GM18858 (cell line): ENCODE measurements at regions not wholly inside any gene's neighbourhood (a gene's known extent, or its start where the extent isn't known, plus 50 kb on each side); places are given as distances from the start of the nearest gene placed in this dataset.

Experiments used
- ATAC-seq: cut with Tn5 transposase; IDR thresholded peaks from one replicate; pipeline ENCODE4 v1.9.1; 2021; ENCODE audit not compliant: unreplicated experiment

DNA sequence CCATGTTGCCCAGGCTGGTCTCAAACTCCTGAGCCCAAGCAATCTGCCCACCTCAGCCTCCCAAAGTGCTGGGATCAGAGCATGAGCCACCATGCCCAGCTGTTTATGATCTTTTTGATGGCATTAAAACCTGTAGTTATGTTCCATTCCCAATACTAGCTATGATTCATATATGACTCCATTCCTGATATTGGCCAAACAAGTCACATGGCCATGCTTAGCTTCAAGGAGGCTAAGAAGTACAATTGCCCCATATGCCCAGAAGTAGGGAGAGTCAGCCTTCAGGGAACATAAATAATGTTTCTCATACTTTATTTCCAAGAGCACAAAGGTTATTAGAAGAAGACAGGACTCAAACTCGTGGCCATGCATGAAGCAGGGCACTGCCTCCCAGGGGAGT lies 132.4 kb upstream of the RAB6C start:
- ATAC-seq: no peak

DNA sequence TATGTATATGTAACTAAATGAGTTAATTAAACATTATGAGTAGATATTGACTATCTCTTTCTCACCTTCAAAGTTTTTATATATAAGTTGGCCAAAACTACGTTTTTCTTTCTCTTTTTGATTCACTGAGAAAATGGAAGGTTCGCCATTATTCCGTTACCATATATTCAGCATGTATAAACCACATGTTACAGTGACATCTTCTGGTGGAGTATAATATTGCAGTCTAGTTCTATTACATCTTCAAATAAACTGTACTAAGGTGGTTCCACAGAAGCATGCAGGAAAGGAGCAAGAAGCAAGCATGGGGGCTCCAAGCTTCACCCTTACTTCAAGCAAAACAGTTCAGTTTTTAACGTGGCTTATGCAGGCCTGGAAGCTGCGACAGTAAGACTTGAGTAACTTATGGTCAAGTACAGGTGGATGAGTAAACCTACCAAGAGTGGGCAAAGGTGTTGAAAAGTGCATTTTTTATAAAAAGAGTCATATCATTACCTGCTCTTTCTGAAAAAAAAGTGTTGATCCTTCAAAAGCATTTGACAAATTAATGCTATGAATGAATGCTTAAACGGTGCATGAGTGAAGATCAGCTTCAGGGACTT lies 129.8 kb upstream of the RAB6C start:
- peak; percentile 93 for ATAC-seq

DNA sequence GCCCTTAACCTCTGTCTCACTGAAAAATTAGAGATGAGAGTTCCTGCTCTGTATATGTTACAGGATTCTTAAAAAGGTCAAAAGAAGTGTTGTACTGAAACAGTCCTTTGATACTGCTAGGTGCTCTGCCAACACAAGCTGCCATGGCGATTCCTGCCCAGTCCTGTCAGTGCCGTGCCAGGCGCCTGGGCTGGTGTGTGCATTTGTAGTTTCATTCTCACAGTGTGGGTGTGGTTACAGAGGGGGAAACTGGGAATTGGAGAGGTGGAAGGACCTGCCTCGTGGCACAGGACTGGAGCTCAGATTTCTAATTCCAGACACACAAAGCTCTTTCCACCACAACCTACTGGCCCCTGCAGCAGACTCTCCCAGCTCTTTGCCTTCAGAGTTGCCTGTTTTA lies 122.3 kb upstream of the RAB6C start:
- ATAC-seq: no peak

DNA sequence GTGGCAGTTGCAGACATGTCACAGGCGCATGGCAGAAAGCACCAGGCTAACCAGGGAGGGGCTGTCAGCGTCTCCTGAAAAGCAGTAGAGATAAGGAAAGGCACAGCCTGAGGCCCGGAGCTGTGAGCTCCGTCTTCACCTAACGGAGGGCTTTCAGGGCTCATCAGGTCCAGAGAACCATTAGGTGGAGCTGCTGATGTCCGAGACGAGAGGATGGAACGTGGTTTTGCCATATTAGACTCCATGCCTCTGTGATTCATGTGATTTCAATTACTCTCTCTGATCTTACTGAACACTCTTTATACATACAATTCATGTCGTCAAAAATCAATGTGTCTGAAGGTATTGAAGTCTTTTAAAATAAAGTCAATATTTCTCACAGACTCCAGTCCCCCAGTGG lies 120.3 kb upstream of the RAB6C start:
- ATAC-seq: no peak

DNA sequence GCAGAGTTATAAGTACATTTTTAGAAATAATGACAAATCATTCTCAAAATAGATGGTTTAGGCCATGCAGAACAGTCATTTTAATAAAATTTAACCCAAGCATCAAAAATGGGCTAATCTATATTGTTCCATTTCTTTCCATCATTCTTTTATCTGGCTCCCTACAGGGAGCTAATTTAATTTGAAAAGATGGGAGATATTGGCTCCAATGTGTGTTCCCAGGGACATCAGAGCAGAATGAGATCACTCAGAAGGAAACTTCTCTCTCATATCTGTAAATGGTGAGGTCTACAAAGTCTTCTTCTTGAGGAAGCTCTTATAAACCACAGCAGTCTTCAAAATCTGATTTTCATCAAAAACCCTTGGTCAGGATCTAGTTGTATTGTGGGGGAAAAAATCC lies 119.4 kb upstream of the RAB6C start:
- ATAC-seq: no peak

DNA sequence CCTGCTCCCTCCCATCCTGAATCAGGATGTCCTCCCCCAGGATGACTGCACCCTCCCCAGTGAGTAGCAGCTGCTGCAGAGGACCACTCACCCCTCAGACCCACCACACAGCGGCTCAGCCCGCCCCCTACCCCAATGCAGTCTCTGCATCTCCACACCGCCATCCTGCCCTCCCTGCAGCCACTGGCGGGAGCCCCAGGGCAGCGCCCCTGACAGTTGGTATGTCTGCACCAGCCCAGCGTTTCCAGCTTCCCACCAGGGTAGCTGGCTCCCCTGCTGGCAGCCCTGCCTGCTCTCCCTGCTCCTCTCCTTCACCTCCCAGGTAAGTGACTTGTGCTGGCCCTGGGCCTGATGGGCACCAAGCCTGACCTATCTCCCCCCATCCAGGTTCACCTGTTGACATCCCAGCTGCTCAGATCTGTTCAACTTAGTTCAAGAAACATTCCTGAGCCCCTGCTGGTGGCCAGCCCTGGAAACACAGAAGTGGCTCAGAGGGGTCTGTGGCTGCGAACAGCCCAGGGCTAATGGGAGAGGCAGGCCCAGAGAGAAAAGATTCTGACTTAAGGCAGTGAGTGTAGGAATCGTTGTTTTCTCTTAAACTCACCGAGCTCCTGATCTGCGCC lies 117.7 kb upstream of the RAB6C start:
- ATAC-seq: no peak

DNA sequence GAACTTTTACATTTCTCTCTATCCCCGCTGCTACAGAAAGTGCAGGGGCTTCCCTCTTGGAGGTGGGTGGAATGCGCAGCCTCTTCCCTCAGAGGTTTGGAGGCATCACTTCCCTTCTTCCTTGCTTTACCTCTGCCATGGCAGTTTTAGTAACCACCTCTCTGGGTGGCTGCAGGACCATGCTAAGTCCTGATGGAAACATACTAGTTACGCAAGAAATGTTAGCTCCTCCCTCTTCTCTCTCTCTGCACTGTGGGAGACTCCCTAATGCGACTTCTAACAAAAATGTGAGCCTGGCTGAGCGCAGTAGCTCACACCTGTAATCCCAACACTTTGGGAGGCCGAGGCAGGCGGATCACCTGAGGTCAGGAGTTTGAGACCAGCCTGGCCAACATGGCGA lies 116.8 kb upstream of the RAB6C start:
- ATAC-seq: no peak

DNA sequence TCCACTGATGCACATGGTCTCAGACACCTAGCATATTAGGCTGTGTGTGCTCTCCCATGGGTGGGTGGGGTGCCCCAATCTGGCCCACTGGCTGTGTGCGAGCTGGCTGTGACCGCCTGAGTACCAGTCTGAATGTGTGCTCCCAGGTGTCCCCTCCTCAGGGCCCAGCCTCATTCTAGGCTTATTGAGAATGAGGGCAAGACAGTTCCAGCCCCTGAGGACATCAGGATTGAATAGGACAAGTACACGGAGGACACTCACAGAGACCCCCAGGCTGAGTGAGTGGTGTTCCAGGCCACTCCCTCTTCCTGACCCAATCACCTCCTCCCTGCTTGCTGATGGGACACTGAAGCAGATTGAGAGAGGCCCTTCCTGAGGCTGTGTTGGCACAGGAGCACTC lies 116.1 kb upstream of the RAB6C start:
- ATAC-seq: no peak

DNA sequence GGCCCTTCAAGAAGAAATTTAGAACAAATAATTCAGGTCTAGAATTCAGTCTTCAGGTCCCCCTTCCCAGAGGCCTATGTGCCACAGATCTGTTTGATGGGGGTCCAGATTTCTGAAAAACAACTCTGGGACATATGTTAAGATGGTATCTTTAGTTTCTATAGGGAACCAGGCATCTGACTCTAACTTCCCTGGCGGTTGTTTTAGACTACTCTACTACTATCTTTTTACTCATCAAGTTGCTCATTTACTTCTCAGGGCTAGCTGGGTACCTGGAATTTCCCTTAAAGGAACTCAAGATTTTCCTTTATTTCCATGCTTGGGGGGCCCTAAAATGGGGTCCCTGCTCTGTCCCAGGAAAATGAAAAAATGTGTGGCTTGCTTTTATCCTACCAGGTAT lies 114.7 kb upstream of the RAB6C start:
- ATAC-seq: no peak

DNA sequence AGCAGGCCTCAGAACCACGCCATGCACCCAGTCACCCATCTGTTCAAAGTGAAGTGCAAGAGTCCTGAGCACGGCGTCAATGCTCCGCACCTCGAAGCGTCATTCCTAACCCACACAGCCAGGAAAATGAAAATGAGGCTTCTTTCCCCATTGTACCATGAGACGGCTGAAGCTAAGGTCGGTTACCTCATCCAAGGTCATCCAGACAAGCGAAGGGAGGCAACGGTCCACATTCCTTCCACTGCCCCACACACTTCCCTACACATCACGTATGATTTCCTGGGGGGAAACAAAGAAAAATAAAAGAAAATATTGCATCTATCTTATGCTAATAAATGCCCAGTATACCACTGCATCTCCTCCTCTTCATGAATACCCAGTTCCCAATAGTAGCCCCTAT lies 113.5 kb upstream of the RAB6C start:
- no peak for ATAC-seq

DNA sequence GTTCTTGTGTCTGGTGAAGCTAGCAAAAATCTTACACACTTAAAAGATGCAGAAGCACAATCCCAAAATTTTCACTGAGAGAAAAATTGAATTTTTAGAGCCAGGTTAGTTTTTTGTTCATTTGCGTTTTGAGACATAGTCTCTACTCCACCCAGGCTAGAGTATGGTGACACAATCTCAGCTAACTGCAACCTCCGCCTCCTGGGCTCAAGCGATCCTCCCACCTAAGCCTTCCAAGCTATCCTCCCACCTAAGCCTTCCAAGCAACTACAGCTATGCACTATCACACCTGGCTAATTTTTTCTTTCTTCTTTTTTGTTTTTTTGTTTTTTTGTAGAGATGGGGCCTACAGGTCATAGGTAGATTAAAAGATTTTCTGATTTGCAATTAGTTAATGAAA lies 113.1 kb upstream of the RAB6C start:
- no peak for ATAC-seq

DNA sequence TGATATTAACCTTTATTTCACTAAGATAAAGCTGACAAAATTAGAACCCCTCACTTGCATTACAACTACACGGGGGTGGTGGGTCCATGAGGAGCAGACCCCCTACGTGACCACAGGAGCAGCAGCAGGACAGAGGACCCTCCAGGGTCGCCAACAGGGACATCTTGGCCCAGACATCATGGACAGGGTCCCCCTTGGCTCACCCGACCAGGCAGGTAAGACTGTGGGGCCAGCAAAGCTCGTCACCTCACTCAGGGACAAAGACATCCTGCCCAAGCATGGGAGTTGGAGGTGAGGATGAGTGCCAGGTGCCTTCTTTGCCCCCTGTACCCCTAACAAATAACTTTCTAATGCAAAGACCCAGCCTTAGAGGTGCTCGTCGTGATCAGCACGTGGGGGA lies 111.3 kb upstream of the RAB6C start:
- ATAC-seq: no peak

DNA sequence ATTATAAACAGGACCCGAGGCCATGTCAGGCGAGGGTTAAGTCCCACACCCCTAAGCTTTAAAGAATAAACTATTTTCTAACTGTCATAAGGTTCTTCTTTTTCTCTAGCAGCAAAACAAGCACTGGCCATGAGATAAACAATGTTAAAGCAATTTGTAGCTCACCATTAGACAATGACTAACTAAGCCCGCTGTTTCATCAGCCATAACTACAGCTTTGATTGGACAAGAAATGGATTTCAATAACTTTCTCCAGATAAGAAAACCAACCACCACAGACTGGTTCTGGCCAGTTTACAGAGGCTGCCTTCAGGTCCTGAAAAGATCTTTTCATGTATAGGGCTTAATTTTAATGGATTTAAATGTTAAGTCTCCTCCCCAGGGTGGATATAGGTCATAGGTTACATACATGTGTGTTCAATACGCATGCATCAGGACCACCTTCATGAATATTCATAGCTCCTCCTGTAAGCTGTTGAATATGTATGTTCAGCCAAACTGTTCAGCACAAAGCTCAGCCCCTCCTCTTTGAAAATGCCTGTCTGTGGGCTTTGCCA lies 108.7 kb upstream of the RAB6C start:
- ATAC-seq: no peak

DNA sequence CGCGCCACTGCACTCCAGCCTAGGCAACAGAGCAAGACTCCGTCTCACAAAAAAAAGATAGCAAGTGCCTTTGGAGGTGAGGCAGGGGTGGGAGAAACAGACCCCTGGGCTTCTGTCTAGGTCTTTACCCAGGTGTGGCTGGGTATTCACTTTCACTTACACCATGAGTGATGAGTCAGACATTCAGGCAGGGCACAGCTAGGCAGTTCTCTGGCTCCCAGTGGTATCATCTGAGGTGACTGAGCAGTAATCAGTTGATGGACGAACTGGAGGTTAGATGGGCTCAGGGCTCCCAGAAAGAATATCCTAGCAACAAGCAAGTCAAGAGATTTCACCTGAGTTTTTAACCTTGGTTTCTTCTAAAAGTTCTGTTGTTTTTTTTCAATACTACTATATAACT lies 107.0 kb upstream of the RAB6C start:
- ATAC-seq: no peak

DNA sequence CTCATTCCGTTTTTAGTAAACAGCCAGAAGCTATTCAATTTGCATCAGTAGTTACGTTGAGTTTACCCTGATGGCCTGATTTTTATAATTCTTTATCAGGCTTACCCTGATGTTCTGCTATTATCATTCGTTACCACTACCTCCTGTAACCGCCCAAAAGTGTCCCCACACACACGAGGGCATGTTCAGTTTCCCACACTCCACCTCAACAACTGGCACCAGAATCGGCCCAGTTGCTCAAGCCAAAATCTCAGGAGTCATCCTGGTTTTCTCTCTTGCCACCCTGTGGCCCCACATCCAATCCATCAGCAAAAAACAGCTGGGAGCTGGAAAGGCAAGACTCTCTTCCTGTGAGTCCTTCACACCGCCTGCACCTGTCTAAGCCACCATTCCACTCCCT lies 102.9 kb upstream of the RAB6C start:
- no peak for ATAC-seq

DNA sequence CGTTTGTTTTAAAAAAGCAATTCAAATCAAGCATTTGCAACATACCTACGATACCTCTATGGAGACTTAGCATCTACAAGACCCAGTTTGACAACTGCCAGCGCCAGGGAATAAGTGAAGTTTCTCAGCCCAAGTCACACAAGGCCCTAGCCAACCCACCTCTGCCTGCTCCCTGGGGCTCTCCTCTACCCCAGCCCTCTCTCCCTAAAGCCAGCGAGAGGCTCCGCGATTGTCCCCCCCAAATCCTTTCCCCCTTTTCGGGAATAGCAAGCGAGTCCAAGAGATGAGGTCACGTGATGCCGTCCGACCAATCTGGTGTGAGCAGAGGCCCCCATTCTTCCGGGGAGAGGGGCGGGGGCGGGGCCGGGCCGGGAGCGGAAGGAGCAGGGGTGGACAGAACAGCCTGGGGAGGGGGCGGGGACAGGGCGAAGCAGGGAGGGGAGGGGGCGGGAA lies 102.2 kb upstream of the RAB6C start:
- peak; percentile 39 for ATAC-seq

DNA sequence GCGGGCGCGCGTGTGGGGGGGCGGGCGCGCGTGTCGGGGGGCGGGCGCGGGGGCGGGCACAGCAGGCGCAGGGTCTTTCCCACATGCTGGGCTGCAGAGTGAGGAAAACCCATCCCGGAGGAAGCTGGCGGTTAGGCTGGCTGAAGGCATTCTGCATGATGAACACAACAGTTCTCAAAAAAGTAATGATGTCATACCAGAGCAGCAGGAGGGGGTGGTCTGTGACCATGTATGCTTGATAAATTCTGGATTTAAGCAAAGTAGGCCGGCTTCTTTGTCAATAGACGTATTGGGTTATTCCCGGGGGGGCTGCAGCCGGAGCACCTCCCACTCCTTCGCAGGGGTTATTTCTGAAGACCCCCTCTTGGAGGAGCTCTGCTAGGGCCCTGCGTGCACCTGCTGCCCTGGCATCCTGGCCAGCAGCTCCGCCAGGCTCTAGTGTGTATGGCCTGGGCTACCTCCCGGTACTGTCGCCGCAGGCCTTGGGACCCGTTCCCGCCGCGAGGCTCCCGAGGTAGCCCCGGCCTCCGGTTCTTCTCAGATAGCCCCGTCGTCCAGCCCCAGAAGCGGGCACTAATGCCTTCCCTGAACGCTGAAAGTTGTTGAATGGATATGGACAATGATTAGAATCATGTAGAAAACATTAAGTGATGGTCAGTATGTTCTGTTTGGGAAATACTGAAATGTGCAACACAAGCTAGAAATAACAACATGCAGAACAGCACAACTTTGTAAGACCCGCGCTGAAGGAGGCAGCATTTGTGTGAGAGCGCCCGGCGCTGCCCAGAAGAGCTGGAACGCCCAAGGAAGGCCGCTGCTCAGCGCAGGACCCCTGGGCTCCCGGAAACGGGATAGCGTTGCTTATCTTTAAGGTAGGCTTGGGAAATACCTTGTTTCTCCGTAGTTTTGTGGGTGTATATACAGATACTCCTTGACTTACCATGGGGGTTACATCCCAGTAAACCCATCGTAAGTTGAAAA lies 101.4 kb upstream of the RAB6C start:
- ATAC-seq: no peak

DNA sequence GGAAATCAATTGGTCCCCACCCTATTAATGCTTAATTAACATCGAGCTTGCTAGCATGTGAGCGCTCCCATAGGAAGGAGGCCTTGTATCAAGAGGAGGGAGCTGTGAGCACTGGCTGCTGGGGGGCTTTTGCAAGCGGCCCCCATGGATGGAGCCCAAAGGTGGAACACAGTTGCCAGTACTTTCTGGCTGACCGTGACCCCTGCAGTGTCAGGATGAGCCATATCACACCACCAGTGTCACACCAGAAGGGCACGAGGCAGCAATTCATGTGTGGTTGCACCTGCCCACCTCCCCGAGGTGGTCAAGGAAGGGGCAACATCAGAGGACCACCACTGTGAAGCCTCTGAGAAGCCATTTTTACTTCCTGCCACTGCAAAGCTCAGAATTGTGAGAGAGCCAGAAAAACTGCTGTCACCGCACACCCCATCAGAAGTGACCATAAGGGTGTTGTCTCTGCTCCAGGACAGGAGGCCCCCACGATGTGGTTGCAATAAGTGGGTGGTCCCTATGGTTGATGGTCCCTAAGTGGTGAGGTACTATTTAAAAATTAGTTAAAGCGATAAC lies 99.8 kb upstream of the RAB6C start:
- ATAC-seq: no peak

DNA sequence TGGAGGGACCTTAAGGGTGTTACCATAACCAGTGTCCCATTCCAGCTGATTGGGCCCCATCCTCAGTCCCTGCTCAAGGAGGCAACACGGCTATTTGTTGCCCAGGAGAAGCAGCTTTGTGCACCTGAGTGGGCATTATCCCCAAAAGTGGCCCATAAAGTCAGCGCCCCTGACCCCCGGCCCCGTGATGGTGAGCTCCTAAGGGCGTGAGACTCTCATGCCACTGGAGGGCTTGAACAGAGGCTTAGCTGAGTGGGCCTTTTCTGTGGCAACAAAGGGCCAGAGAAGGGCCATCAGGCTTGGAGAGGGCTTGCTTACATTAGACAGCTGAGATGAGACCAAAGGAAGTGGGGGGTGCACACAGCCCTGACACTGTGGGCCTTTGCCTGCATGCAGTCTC lies 99.2 kb upstream of the RAB6C start:
- ATAC-seq: no peak

DNA sequence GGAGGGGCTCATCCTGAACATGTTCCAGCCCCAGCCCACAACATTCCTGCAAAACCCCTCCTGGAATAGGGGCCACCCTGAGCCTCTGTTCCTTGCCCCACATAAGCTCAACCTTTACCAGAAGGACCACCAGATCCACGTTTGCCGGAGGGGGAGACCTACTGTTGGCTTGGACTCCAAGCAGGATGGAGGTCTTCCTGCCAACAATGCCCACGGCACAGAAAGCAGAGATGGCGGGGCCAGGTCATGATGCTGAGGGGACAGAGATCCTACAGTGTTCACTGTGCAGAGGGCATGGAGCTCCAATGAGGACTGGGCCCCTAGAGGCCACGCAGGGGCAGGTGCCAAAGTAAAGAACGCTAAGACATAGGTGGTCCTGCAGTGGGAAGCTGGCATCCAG lies 98.5 kb upstream of the RAB6C start:
- ATAC-seq: no peak

DNA sequence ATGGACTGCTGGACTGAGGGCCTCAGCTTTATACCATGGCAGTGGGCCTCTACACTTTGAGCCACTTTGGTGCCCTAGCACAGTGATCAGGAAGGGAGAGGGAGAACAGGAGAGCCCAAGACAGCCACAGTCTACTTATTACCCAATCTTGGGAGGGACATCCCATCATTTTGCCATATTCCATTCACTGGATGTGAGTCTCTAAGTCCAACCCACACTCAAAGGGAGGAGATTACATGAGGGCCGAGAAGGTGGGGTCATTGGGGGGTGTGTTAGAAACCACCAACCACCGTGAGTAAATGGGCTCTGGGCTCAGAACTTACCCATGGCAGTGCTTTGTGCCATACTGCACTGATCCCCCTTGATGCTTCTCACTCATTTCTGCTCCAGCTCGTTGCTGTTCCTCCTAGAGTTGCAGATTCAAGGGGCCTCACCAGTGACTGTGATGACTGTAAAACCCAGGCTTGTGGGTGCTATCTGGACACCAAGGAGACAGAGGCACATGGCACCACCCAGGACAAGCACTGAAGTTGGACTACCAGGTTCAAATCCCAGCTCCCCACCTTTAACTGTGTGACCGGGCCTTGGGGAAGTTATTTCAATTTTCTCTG lies 97.6 kb upstream of the RAB6C start:
- no peak for ATAC-seq
